C1 segment of cervical spinal cord (tissue), 14 donors: ENCODE measurements at regions not wholly inside any gene's neighbourhood (a gene's known extent, or its start where the extent isn't known, plus 50 kb on each side); places are given as distances from the start of the nearest gene placed in this dataset.

Source experiments
- DNase-seq, 14 donors: peaks; one replicate each; lab custom pipeline; 2025; lab: John Stamatoyannopoulos, UW

GRCh38 chr14:47899685-47900084 is 224.3 kb upstream of the MDGA2 start:
- DNase-seq = no peak

- DNase-seq = no peak
These were observed 198.9 kb upstream of the MDGA2 start for GRCh38 chr14:47874350-47874749.

- no peak for DNase-seq
These were observed 197.2 kb upstream of the MDGA2 start for GRCh38 chr14:47872588-47872987.

GRCh38 chr14:47863441-47863840 is 188.0 kb upstream of the MDGA2 start:
- no peak for DNase-seq

- DNase-seq = no peak
These were observed 182.2 kb upstream of the MDGA2 start for GRCh38 chr14:47857646-47858045.

- DNase-seq = no peak
These were observed 176.9 kb upstream of the MDGA2 start for GRCh38 chr14:47852278-47852677.

- no peak for DNase-seq
These were observed 170.6 kb upstream of the MDGA2 start for GRCh38 chr14:47846008-47846407.

GRCh38 chr14:47843236-47843635 is 167.8 kb upstream of the MDGA2 start:
- DNase-seq = no peak

GRCh38 chr14:47833011-47833410 is 157.6 kb upstream of the MDGA2 start:
- DNase-seq = no peak

GRCh38 chr14:47826809-47827208 is 151.4 kb upstream of the MDGA2 start:
- DNase-seq = no peak

GRCh38 chr14:47822326-47822725 is 146.9 kb upstream of the MDGA2 start:
- no peak for DNase-seq

GRCh38 chr14:47821135-47821534 is 145.7 kb upstream of the MDGA2 start:
- no peak for DNase-seq

- no peak for DNase-seq
These were observed 115.1 kb upstream of the MDGA2 start for GRCh38 chr14:47790477-47790876.

- no peak for DNase-seq
These were observed 109.7 kb upstream of the MDGA2 start for GRCh38 chr14:47785058-47785457.

GRCh38 chr14:47778631-47779030 is 103.2 kb upstream of the MDGA2 start:
- no peak for DNase-seq

GRCh38 chr14:47772652-47773051 is 97.2 kb upstream of the MDGA2 start:
- DNase-seq = no peak

- DNase-seq = no peak
These were observed 87.9 kb upstream of the MDGA2 start for GRCh38 chr14:47763188-47763854.

- DNase-seq = no peak
These were observed 71.6 kb upstream of the MDGA2 start for GRCh38 chr14:47746986-47747385.

GRCh38 chr14:47744155-47744554 is 68.8 kb upstream of the MDGA2 start:
- DNase-seq = no peak

- DNase-seq = no peak
These were observed 64.1 kb upstream of the MDGA2 start for GRCh38 chr14:47739541-47739940.

GRCh38 chr14:47730296-47730695 is 54.9 kb upstream of the MDGA2 start:
- no peak for DNase-seq
